Esophagus squamous epithelium (tissue), 5 donors: ENCODE measurements at regions not wholly inside any gene's neighbourhood (a gene's known extent, or its start where the extent isn't known, plus 50 kb on each side); places are given as distances from the start of the nearest gene placed in this dataset.

Source experiments
- DNase-seq: peaks from one replicate; lab custom pipeline; 2025; lab: John Stamatoyannopoulos, UW
- H3K27ac ChIP-seq, 4 donors: fragments of 200-600 bp; sonication (generic); one replicate each; pipeline ENCODE4 v1.5.1; 2016 to 2019; ENCODE audit warnings: mild to moderate bottlenecking in 1 of 4
- H3K27me3 ChIP-seq, 4 donors: fragments of 200-600 bp; sonication (generic); 1 replicate in 3 of 4; 2 replicates in 1 of 4; pipeline versions ENCODE4 v1.5.1 to v1.6.0; 2017 to 2021; ENCODE audit warnings: antibody characterized with exemption in 1 of 4
- H3K36me3 ChIP-seq, 3 donors: fragments of 200-600 bp; sonication (generic); one replicate each; pipeline ENCODE4 v1.5.1; 2016 to 2019
- H3K4me1 ChIP-seq, 3 donors: fragments of 200-600 bp; sonication (generic); one replicate each; pipeline ENCODE4 v1.5.1; 2017 to 2019
- H3K4me3 ChIP-seq, 4 donors: fragments of 200-600 bp; sonication (generic); 1 replicate in 3 of 4; 2 replicates in 1 of 4; pipeline ENCODE4 v1.5.1; 2016 to 2019; ENCODE audit warnings: mild to moderate bottlenecking in 2 of 4, moderate library complexity in 1 of 4
- H3K9me3 ChIP-seq, 3 donors: fragments of 200-600 bp; sonication (generic); one replicate each; pipeline ENCODE4 v1.5.1; 2016 to 2019
- POLR2A ChIP-seq, 4 donors: fragments of 450-650 bp; IDR thresholded peaks; one replicate each; pipeline ENCODE4 v1.6.1; 2017; ENCODE audit warnings: antibody characterized with exemption in 4 of 4, mild to moderate bottlenecking in 4 of 4, moderate library complexity in 3 of 4
- WGBS, 2 donors: methylation state at CpG; one replicate each; pipeline ENCODE4 v1.1.5; 2018; 5-methylcytosine and 5-hydroxymethylcytosine counted together
- intact Hi-C: fragments of 100-400 bp; cut with DNase I; formaldehyde crosslinking; loops from one replicate; pipeline ENCODE4 v1.15.0; 2022
- TF ChIP-seq, protein P1 (sequence below), 6 experiments: fragments of 450-650 bp in 4 of 6; fragments of 200-600 bp in 2 of 6; sonication (generic) in 2 of 6; IDR thresholded peaks; one replicate each; pipeline ENCODE4 v1.5.1; 2016 to 2019; ENCODE audit warnings: antibody characterized with exemption in 6 of 6, mild to moderate bottlenecking in 4 of 6, moderate library complexity in 4 of 6
- donor health status: DM: yes; HTN: yes; CAD: no.

GRCh38 chr18:43886341-43886740, 609.1 kb upstream of the SYT4 start:
- no peaks in the 10 kb centered on the region for H3K36me3 ChIP-seq
- TF ChIP-seq POLR2A (IDR thresholded peaks at IDR 0.05) = no peak
- TF ChIP-seq, protein P1, sequence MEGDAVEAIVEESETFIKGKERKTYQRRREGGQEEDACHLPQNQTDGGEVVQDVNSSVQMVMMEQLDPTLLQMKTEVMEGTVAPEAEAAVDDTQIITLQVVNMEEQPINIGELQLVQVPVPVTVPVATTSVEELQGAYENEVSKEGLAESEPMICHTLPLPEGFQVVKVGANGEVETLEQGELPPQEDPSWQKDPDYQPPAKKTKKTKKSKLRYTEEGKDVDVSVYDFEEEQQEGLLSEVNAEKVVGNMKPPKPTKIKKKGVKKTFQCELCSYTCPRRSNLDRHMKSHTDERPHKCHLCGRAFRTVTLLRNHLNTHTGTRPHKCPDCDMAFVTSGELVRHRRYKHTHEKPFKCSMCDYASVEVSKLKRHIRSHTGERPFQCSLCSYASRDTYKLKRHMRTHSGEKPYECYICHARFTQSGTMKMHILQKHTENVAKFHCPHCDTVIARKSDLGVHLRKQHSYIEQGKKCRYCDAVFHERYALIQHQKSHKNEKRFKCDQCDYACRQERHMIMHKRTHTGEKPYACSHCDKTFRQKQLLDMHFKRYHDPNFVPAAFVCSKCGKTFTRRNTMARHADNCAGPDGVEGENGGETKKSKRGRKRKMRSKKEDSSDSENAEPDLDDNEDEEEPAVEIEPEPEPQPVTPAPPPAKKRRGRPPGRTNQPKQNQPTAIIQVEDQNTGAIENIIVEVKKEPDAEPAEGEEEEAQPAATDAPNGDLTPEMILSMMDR (IDR thresholded peaks at IDR 0.05) = no peak
- H3K27me3 ChIP-seq = no peaks in the 10 kb centered on the region
- intact Hi-C loops = no loop called here
- no peaks in the 10 kb centered on the region for H3K9me3 ChIP-seq
- 53 to 67% methylated on average over 1 of the region's 1 CpG for WGBS, 2 donors
- H3K4me1 ChIP-seq = no peaks in the 10 kb centered on the region
- no peak overlapping the region for H3K27ac ChIP-seq
- H3K4me3 ChIP-seq = no peak overlapping the region
- no peak for DNase-seq

- no peaks in the 10 kb centered on the region for H3K27me3 ChIP-seq
- TF ChIP-seq POLR2A (IDR thresholded peaks at IDR 0.05) = no peak
- TF ChIP-seq, protein P1 (IDR thresholded peaks at IDR 0.05) = no peak
- DNase-seq = no peak
- intact Hi-C loops = no loop called here
- no peak overlapping the region for H3K27ac ChIP-seq
- H3K9me3 ChIP-seq = no peaks in the 10 kb centered on the region
- no peak overlapping the region for H3K4me3 ChIP-seq
- WGBS, 2 donors = 63 to 65% methylated on average over 2 of the region's 2 CpGs
- no peaks in the 10 kb centered on the region for H3K36me3 ChIP-seq
- H3K4me1 ChIP-seq = no peaks in the 10 kb centered on the region
Observed at GRCh38 chr18:43887491-43887890, 610.2 kb upstream of the SYT4 start.

GRCh38 chr18:43888598-43888997, 611.3 kb upstream of the SYT4 start:
- 34 to 57% methylated on average over 3 of the region's 3 CpGs for WGBS, 2 donors
- H3K36me3 ChIP-seq = no peaks in the 10 kb centered on the region

DNA sequence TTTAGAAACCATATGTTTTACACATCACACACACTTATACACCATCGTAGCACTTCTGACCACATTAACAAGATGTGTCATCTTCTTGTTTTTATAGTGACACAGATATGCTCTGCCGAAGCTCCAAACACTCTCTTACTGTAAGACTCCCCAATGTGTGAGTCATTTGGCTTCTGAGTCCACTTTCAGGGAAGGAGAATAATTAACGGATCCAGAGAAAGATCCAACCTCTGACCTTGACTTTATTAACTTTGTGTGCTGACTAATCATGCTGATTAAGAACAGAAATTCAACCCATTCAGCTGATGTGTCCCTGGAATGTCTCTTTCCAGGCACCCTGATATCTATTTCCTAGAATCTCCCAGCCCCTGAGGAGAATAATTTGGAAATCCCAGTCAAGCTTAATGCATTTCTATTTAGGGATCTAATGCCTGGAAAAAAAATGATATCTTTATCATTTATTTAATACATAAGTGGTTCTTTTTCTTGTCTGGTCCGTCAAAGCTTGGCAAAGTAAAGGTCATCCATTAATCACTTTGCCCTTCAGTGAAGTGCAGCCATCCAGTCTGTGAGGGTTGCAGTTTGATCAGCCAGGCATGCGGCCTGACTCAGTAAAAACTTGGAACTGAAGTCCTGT, 615.8 kb upstream of the SYT4 start:
- Histone ChIP-seq H3K36me3 (no peaks in the 10 kb centered on the region), H3K27me3 (no peaks in the 10 kb centered on the region), H3K9me3 (no peaks in the 10 kb centered on the region), H3K4me1 (peaks cover 0 to 6% (median 0%) of the 10 kb centered on the region in 3 donors), H3K27ac (peak overlapping the region in 1 of 4 donors; percentile 25), H3K4me3 (no peak overlapping the region)
- no peak for TF ChIP-seq POLR2A (IDR thresholded peaks at IDR 0.05)
- TF ChIP-seq, protein P1 (IDR thresholded peaks at IDR 0.05) = no peak
- intact Hi-C loops = no loop called here
- no peak for DNase-seq
- WGBS, 2 donors = 30% methylated on average over 5 of the region's 5 CpGs

More at GRCh38 chr18:43888598-43888997, 611.3 kb upstream of the SYT4 start:
- Histone ChIP-seq H3K4me3 (no peak overlapping the region), H3K4me1 (peaks cover 0 to 6% (median 0%) of the 10 kb centered on the region in 3 donors), H3K27ac (no peak overlapping the region), H3K27me3 (no peaks in the 10 kb centered on the region), H3K9me3 (no peaks in the 10 kb centered on the region)
- no peak for DNase-seq
- intact Hi-C loops = no loop called here
- TF ChIP-seq POLR2A (IDR thresholded peaks at IDR 0.05) = no peak
- TF ChIP-seq, protein P1 (IDR thresholded peaks at IDR 0.05) = no peak

DNA sequence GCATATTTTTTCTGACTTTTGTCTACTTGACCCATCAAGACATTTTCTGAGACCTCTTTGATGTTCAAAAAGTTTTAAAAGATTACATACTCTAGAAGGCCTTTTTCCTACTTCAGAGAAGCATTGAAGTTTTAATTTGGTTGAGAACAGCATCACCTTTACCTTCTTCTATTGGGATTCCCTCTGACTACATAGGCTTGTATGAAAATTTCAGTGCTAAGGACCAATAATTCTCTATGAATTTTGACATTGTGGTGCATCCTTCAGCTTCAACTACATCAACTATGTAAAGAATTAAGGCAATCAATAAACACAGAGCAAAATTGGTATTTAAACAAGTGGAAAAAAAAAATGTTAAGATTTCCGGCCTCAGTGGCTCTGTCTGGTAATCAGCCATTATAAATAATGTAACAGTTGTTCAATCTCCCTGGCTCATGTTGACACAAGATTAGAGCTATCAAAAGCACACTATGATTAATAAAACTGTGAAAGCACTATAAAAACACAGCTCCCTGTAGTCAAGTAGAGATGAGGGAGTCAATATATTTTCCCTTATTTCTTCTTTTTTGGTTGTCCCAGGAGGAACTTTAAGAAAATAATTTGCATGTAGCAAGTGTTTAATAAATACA, 627.0 kb upstream of the SYT4 start:
- H3K4me3 ChIP-seq = no peak overlapping the region
- no peaks in the 10 kb centered on the region for H3K27me3 ChIP-seq
- 32 to 43% methylated on average over 1 of the region's 1 CpG for WGBS, 2 donors
- intact Hi-C loops = no loop called here
- no peaks in the 10 kb centered on the region for H3K4me1 ChIP-seq
- no peak for DNase-seq
- no peaks in the 10 kb centered on the region for H3K36me3 ChIP-seq
- TF ChIP-seq, protein P1 (IDR thresholded peaks at IDR 0.05) = no peak
- TF ChIP-seq POLR2A (IDR thresholded peaks at IDR 0.05) = no peak
- H3K9me3 ChIP-seq = no peaks in the 10 kb centered on the region
- no peak overlapping the region for H3K27ac ChIP-seq
